Fibroblast of lung (primary cell): ENCODE measurements at regions not wholly inside any gene's neighbourhood (a gene's known extent, or its start where the extent isn't known, plus 50 kb on each side); places are given as distances from the start of the nearest gene placed in this dataset.

Experiments
- CTCF ChIP-seq, 2 donors: IDR thresholded peaks in 1 of 2; conservative IDR thresholded peaks in 1 of 2; 1 replicate in 1 of 2; 2 replicates in 1 of 2; pipeline ENCODE4 v1.5.1; 2011 to 2012; ENCODE audit warnings: low read length in 2 of 2, control low read depth in 1 of 2, inconsistent platforms in 1 of 2, low read depth in 1 of 2, mild to moderate bottlenecking in 1 of 2
- EZH2 ChIP-seq: IDR thresholded peaks from 2 replicates; pipeline ENCODE4 v1.5.1; 2012; ENCODE audit warnings: low read length, control low read depth, mild to moderate bottlenecking; ENCODE audit errors: missing control alignments

DNA sequence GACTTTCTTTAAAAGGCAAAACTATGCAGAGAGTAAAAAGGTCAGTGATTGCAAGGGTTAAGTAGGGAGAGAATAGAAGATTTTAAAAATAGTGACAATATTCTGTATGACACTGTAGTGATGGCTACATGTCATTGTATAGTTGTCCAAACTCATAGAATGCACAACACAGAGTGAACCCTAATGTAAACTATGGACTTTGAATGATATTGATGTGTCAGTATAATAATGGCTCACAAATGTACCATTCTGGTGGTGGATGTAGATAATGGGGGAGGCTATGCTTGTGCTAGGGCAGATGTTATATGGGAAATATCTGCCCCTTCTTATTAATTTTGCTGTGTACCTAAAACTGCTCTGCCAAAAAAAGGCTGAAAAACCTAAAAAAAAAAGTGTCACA is 468.9 kb downstream of the KIF4B start:
- TF ChIP-seq CTCF (conservative IDR thresholded peaks at IDR 0.05 in 1 of 2, IDR thresholded peaks at IDR 0.05 in 1 of 2; ENCODE audit: low read depth in 1 of 2, low read length in 2 of 2) (no peak), EZH2 (no peak)
